ENCODE measurements at regions not wholly inside any gene's neighbourhood (a gene's known extent, or its start where the extent isn't known, plus 50 kb on each side); places are given as distances from the start of the nearest gene placed in this dataset.

DNA sequence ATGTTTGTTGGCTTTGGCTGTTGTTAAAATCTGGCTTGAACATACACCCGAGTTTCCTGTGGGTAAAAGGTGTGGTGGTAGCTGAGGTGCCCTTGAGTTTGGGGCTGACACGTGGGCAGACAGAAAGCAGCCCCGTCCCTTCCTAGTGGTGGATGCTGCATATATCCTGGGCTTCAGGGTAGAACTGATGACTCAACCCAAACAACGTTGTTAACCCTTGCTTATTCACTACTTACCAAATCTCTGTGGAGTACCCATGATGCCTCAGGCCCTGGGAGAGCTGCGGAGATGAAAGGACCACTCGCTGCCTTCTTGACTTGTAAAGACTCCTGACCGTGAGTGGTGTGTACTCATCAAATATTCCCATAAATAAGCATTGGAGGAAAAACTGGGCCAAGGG lies 245.1 kb downstream of the RAB11FIP2 start:
- TF ChIP-seq POLR2A (IDR thresholded peaks at IDR 0.05) (no peak), CTCF (IDR thresholded peaks at IDR 0.05) (no peak)
